ENCODE measurements at regions not wholly inside any gene's neighbourhood (a gene's known extent, or its start where the extent isn't known, plus 50 kb on each side); places are given as distances from the start of the nearest gene placed in this dataset.

GRCh38 chr12:126171937-126172559 lies 1106.8 kb downstream of the AACS start:
- no peak for TF ChIP-seq CTCF (IDR thresholded peaks at IDR 0.05 in 4 of 5, conservative IDR thresholded peaks at IDR 0.05 in 1 of 5)
- TF ChIP-seq POLR2A (IDR thresholded peaks at IDR 0.05), result no peak

Data from gastrocnemius medialis (tissue), 4 donors.